Neural progenitor cell (in vitro differentiated cells): ENCODE measurements at regions not wholly inside any gene's neighbourhood (a gene's known extent, or its start where the extent isn't known, plus 50 kb on each side); places are given as distances from the start of the nearest gene placed in this dataset.

ENCODE experiments used
- DNase-seq: peaks from one replicate; pipeline ENCODE4 v3.0.0-alpha.2; 2016; ENCODE audit warnings: low spot score
- H2AFZ ChIP-seq: fragments of 200-600 bp; sonication (generic); replicated peaks from 2 replicates; pipeline ENCODE4 v1.6.1; 2016; ENCODE audit warnings: antibody characterized with exemption
- H3F3A ChIP-seq: fragments of 200-600 bp; sonication (generic); 2 replicates; pipeline ENCODE4 v1.6.1; 2016; ENCODE audit warnings: antibody characterized with exemption, low read depth
- H3K27ac ChIP-seq: fragments of 200-600 bp; sonication (generic); 2 replicates; pipeline ENCODE4 v1.5.1; 2016; ENCODE audit warnings: mild to moderate bottlenecking
- H3K27me3 ChIP-seq: fragments of 200-600 bp; sonication (generic); 2 replicates; pipeline ENCODE4 v1.6.1; 2016; ENCODE audit warnings: mild to moderate bottlenecking, moderate library complexity
- H3K36me3 ChIP-seq: fragments of 200-600 bp; sonication (generic); 2 replicates; pipeline ENCODE4 v1.5.1; 2016
- H3K4me1 ChIP-seq: fragments of 200-600 bp; sonication (generic); 2 replicates; pipeline ENCODE4 v1.6.1; 2016; ENCODE audit warnings: mixed run types
- H3K4me2 ChIP-seq: fragments of 200-600 bp; sonication (generic); 2 replicates; pipeline ENCODE4 v1.6.1; 2016
- H3K4me3 ChIP-seq: fragments of 200-600 bp; sonication (generic); 2 replicates; pipeline ENCODE4 v1.5.1; 2016
- H3K79me2 ChIP-seq: fragments of 200-600 bp; sonication (generic); 2 replicates; pipeline ENCODE4 v1.6.1; 2016; ENCODE audit warnings: low read depth
- H3K9ac ChIP-seq: fragments of 200-600 bp; sonication (generic); 2 replicates; pipeline ENCODE4 v1.6.1; 2016
- H3K9me3 ChIP-seq: fragments of 200-600 bp; sonication (generic); 2 replicates; pipeline ENCODE4 v1.5.1; 2016; ENCODE audit warnings: low read depth
- H4K20me1 ChIP-seq: fragments of 200-600 bp; sonication (generic); 2 replicates; pipeline ENCODE4 v1.6.1; 2016; ENCODE audit warnings: low read depth
- H3K27ac Mint-ChIP-seq: 3 replicates; pipeline ENCODE4 v1.8.0; 2021; ENCODE audit warnings: mixed read lengths
- H3K27me3 Mint-ChIP-seq: 2 replicates; pipeline ENCODE4 v1.8.0; 2022; ENCODE audit warnings: low read depth, mild to moderate bottlenecking, inconsistent platforms, moderate library complexity, mixed read lengths; ENCODE audit not compliant: insufficient read depth
- H3K36me3 Mint-ChIP-seq: 3 replicates; pipeline ENCODE4 v1.8.0; 2021; ENCODE audit warnings: mixed read lengths
- H3K4me1 Mint-ChIP-seq: 3 replicates; pipeline ENCODE4 v1.8.0; 2021; ENCODE audit warnings: mixed read lengths
- H3K4me3 Mint-ChIP-seq: 3 replicates; pipeline ENCODE4 v1.8.0; 2021; ENCODE audit warnings: mild to moderate bottlenecking, moderate library complexity, mixed read lengths
- H3K9me3 Mint-ChIP-seq: 3 replicates; pipeline ENCODE4 v1.8.0; 2020; ENCODE audit warnings: mixed read lengths
- EZH2 ChIP-seq: fragments of 200-600 bp; sonication (generic); IDR thresholded peaks from 2 replicates; pipeline ENCODE4 v1.6.1; 2017; ENCODE audit warnings: antibody characterized with exemption, mild to moderate bottlenecking, moderate library complexity
- EZH2phosphoT487 ChIP-seq: fragments of 200-600 bp; sonication (generic); IDR thresholded peaks from 2 replicates; pipeline ENCODE4 v1.6.1; 2017; ENCODE audit warnings: antibody characterized with exemption
- TF ChIP-seq, protein P1 (sequence below): fragments of 200-600 bp; sonication (generic); IDR thresholded peaks from 2 replicates; pipeline ENCODE4 v1.5.1; 2017; ENCODE audit warnings: antibody characterized with exemption, mild to moderate bottlenecking

DNA sequence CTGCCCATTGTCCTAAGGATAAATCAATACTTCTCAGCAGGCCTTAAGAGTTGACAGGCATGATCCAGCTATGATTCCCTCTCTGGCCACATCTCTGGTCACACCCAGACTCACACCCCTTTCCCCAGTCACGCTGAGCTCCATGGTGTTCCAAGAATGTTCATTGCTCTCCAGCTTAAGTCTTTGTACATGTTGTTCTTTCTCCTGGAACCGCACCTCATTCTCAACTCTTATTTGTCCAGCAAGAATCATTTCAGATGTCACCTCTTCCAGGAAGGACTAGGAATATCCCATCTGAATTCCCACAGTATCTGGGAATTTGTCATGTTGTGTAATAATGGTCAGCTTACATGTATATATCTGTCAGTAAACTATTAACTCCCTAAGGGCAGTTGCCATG lies 118.3 kb upstream of the GALNT15 start:
- H3K27me3 Mint-ChIP-seq, result no peaks in the 10 kb centered on the region
- H3K27ac ChIP-seq, result no peak overlapping the region
- no peak for TF ChIP-seq EZH2phosphoT487
- no peak for TF ChIP-seq EZH2

DNA sequence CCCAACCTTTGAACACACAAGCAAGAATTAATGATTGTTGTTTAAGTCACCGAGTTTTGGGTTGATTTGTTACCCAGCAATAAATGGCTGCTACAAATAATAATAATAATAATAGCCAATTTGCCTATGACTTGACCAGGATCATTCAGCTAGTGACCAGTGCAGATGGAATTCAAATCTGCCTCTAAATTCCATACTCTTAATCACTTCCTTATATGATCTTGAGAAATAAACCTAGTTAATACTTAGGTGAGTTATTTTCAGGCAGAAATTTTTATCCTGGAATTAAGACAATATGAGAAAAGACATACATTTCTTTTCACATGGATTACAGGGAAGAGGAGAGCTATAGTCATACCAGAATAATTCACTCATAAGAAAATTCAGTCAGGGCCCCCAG lies 116.0 kb upstream of the GALNT15 start:
- Mint-ChIP-seq H3K27me3 (no peaks in the 10 kb centered on the region), H3K9me3 (no peaks in the 10 kb centered on the region), H3K4me1 (no peaks in the 10 kb centered on the region), H3K36me3 (no peaks in the 10 kb centered on the region), H3K4me3 (no peak overlapping the region), H3K27ac (no peak overlapping the region)
- Histone ChIP-seq H3K4me3 (no peak overlapping the region), H3K9ac (no peak overlapping the region), H3K4me2 (no peak overlapping the region), H3F3A (no peaks in the 10 kb centered on the region), H2AFZ (no peak overlapping the region), H3K79me2 (no peaks in the 10 kb centered on the region), H3K27ac (no peak overlapping the region), H3K36me3 (no peaks in the 10 kb centered on the region), H3K27me3 (no peaks in the 10 kb centered on the region), H3K9me3 (no peaks in the 10 kb centered on the region), H4K20me1 (no peaks in the 10 kb centered on the region), H3K4me1 (no peaks in the 10 kb centered on the region)
- no peak for DNase-seq
- TF ChIP-seq EZH2phosphoT487 (no peak), EZH2 (no peak)
- TF ChIP-seq, protein P1, sequence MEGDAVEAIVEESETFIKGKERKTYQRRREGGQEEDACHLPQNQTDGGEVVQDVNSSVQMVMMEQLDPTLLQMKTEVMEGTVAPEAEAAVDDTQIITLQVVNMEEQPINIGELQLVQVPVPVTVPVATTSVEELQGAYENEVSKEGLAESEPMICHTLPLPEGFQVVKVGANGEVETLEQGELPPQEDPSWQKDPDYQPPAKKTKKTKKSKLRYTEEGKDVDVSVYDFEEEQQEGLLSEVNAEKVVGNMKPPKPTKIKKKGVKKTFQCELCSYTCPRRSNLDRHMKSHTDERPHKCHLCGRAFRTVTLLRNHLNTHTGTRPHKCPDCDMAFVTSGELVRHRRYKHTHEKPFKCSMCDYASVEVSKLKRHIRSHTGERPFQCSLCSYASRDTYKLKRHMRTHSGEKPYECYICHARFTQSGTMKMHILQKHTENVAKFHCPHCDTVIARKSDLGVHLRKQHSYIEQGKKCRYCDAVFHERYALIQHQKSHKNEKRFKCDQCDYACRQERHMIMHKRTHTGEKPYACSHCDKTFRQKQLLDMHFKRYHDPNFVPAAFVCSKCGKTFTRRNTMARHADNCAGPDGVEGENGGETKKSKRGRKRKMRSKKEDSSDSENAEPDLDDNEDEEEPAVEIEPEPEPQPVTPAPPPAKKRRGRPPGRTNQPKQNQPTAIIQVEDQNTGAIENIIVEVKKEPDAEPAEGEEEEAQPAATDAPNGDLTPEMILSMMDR, result no peak

More for the DNA sequence above, 118.3 kb upstream of the GALNT15 start:
- H3K4me2 ChIP-seq, result no peak overlapping the region
- H3K79me2 ChIP-seq, result no peaks in the 10 kb centered on the region
- H3K27me3 ChIP-seq, result no peaks in the 10 kb centered on the region
- Mint-ChIP-seq H3K27ac (no peak overlapping the region), H3K9me3 (no peaks in the 10 kb centered on the region), H3K36me3 (no peaks in the 10 kb centered on the region), H3K4me1 (no peaks in the 10 kb centered on the region), H3K4me3 (no peak overlapping the region)
- H2AFZ ChIP-seq, result no peak overlapping the region
- no peaks in the 10 kb centered on the region for H3K36me3 ChIP-seq
- no peak overlapping the region for H3K9ac ChIP-seq
- H3F3A ChIP-seq, result no peaks in the 10 kb centered on the region
- DNase-seq, result no peak
- H3K9me3 ChIP-seq, result no peaks in the 10 kb centered on the region
- H3K4me3 ChIP-seq, result no peak overlapping the region
- H4K20me1 ChIP-seq, result no peaks in the 10 kb centered on the region
- H3K4me1 ChIP-seq, result no peaks in the 10 kb centered on the region

DNA sequence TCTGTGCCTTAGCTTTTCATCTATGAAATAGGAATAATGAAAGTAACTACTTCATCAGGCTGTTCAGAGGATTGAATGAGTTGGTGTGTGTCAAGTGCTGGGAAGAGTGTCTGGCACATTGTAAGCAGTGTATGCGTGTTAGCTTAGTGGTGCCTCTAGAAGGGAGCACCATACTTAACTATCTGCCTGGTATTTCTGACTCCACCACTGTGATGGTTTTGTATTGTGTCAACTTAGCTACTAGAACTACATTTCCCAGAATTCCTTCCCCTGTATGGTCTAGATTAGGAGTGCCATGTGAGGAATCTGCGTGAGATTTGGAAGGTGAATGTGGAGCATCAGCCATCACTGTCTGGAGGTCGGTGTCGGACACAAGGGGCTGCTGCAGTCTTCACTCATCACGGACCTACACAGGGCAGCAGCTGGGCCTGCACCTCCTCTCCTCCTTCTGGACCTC lies 115.4 kb upstream of the GALNT15 start:
- TF ChIP-seq, protein P1, result no peak
- TF ChIP-seq EZH2, result no peak
- no peak for TF ChIP-seq EZH2phosphoT487
- Mint-ChIP-seq H3K27me3 (no peaks in the 10 kb centered on the region), H3K4me1 (no peaks in the 10 kb centered on the region), H3K27ac (no peak overlapping the region), H3K9me3 (no peaks in the 10 kb centered on the region), H3K4me3 (no peak overlapping the region), H3K36me3 (no peaks in the 10 kb centered on the region)
- Histone ChIP-seq H3K9ac (no peak overlapping the region), H3K9me3 (no peaks in the 10 kb centered on the region), H3K27ac (no peak overlapping the region), H3K4me2 (no peak overlapping the region), H2AFZ (no peak overlapping the region), H4K20me1 (no peaks in the 10 kb centered on the region), H3K27me3 (no peaks in the 10 kb centered on the region), H3F3A (no peaks in the 10 kb centered on the region), H3K4me1 (no peaks in the 10 kb centered on the region), H3K79me2 (no peaks in the 10 kb centered on the region), H3K36me3 (no peaks in the 10 kb centered on the region), H3K4me3 (no peak overlapping the region)
- DNase-seq, result no peak

DNA sequence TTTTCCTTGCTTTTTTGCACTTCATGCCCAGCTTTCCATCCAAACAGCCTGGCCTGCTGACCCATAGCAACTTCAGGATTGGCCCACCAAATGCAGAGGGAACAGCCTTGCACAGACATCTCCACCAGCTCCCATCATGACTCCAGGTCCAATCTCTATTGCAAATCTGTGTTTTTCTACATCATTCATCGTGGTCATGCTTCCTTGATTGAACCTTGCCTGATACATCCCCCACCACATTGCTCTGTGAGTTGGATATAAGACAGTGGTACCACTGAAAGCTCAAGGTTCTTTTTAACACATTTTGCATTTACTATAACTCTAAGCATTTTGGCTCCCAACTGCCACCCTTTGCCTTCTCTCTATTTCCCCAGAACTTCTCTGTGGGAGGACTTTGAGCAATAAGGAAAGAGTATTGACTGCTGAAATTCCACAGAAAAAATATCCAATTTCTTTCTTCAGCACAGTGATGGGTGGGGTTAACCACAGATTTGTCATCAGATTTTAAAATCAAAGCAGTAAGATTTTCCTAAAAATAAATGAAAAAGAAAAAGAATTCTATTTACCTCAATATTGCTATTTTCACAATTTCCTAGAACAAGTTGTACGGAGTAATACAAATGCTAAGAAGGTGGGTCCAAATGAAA lies 114.6 kb upstream of the GALNT15 start:
- Histone ChIP-seq H3K9ac (no peak overlapping the region), H3K27me3 (no peaks in the 10 kb centered on the region), H3K79me2 (no peaks in the 10 kb centered on the region), H3K9me3 (no peaks in the 10 kb centered on the region), H3K4me2 (no peak overlapping the region), H3K36me3 (no peaks in the 10 kb centered on the region), H3K4me3 (no peak overlapping the region), H4K20me1 (no peaks in the 10 kb centered on the region), H3F3A (no peaks in the 10 kb centered on the region), H2AFZ (no peak overlapping the region), H3K27ac (no peak overlapping the region), H3K4me1 (no peaks in the 10 kb centered on the region)
- Mint-ChIP-seq H3K4me1 (no peaks in the 10 kb centered on the region), H3K27me3 (peaks cover 4% of the 10 kb centered on the region), H3K9me3 (no peaks in the 10 kb centered on the region), H3K4me3 (no peak overlapping the region), H3K27ac (no peak overlapping the region), H3K36me3 (no peaks in the 10 kb centered on the region)
- no peak for DNase-seq
- TF ChIP-seq EZH2phosphoT487 (no peak), EZH2 (no peak)
- TF ChIP-seq, protein P1, result no peak
